Tibial nerve (tissue), 3 donors: ENCODE measurements at regions not wholly inside any gene's neighbourhood (a gene's known extent, or its start where the extent isn't known, plus 50 kb on each side); places are given as distances from the start of the nearest gene placed in this dataset.

ENCODE experiments used
- CTCF ChIP-seq, 5 experiments: fragments of 200-600 bp in 3 of 5; fragments of 450-650 bp in 2 of 5; sonication (generic) in 3 of 5; IDR thresholded peaks; one replicate each; pipeline ENCODE4 v1.5.1; 2016 to 2019; ENCODE audit warnings: antibody characterized with exemption in 5 of 5, mild to moderate bottlenecking in 3 of 5, moderate library complexity in 2 of 5
- POLR2A ChIP-seq, 2 donors: fragments of 450-650 bp; IDR thresholded peaks; one replicate each; pipeline ENCODE4 v1.6.1; 2017; ENCODE audit warnings: antibody characterized with exemption in 2 of 2, mild to moderate bottlenecking in 2 of 2, moderate library complexity in 2 of 2

GRCh38 chr1:208503787-208504186 lies 259.6 kb upstream of the PLXNA2 start:
- TF ChIP-seq CTCF (IDR thresholded peaks at IDR 0.05) (no peak), POLR2A (IDR thresholded peaks at IDR 0.05) (no peak)
